GM18520 (cell line): ENCODE measurements at regions not wholly inside any gene's neighbourhood (a gene's known extent, or its start where the extent isn't known, plus 50 kb on each side); places are given as distances from the start of the nearest gene placed in this dataset.
"Not testable (repeated sequence)": the region's sequence is repeated elsewhere in the genome, so short reads cannot be mapped to it uniquely, and the experiment has no call there.

Experiments used
- ATAC-seq: cut with Tn5 transposase; IDR thresholded peaks from one replicate; pipeline ENCODE4 v1.9.1; 2021; ENCODE audit not compliant: unreplicated experiment

DNA sequence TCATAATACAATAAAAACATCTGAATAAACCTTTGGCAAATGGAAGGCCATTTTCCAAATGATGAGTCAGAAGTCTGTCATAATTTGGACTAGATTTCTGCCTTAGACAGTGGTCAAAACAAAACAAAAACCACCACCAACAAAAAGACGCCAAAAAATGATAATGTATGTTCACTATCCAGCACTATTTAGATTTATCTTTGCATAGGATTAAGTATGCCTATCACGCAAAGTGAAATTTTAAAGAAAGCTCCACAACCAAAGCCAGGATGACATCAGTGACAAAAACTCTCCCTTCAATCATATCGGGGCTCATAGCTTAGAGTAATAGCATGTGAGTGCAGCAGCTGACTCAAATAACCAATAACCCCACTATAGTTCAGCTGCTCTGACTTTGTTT, 201.9 kb downstream of the MOXD1 start:
- no peak for ATAC-seq

DNA sequence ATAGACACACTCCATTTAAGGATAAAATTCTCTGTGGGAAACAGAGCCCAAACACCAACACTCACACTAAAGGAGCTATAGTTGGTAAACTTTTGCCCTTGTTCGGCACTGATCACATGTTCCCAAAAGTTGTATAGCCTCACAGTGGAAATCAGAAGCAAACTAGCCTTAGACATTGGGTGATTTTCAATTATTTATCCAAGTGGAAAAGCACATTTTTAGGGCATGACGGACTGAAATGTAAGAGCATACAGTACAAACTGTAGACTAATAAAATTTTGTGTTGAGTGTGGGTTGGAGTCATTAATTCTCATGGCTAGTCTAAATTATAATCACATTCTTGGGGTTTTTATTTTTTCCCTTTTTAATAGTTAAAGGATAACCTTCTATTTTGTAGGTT, 202.4 kb downstream of the MOXD1 start:
- no peak for ATAC-seq

DNA sequence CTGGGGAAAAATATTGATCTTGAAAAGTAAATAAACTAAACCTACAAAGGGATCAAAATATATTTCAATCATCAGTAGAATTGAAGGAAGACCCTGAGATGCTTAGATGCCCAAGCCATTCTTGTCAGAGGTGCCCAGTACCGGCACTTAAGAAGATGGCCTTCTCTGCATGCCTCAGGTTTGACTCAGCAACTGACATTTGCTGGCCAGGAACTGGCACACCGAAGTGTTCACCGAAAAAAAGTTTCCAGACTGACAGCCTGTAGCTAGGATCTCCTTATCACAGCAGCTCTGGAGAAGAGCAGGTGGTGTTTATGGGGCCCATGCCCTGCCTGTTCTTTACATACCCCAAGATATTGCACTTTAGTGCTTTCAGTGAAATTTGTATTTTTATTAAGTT, 203.2 kb downstream of the MOXD1 start:
- no peak for ATAC-seq

DNA sequence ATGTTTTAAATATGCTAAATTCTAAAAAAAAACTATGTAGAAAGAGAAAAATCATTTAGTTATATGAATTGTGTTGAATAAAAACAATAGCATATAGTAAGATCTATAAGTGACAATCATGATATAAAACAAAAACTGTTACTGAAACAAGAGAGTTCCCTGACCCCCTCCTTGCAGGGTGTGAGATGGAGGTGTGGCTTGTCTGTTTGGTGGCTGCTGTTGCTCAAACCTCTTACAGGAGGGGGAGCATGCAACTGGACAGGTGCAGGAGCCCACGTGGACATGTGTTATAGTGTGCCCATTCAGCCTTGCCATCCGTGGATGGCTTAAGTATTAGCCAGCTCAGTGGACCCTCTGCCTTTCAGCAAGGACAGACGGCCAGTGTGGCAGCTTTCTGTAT, 206.7 kb downstream of the MOXD1 start:
- no peak for ATAC-seq

DNA sequence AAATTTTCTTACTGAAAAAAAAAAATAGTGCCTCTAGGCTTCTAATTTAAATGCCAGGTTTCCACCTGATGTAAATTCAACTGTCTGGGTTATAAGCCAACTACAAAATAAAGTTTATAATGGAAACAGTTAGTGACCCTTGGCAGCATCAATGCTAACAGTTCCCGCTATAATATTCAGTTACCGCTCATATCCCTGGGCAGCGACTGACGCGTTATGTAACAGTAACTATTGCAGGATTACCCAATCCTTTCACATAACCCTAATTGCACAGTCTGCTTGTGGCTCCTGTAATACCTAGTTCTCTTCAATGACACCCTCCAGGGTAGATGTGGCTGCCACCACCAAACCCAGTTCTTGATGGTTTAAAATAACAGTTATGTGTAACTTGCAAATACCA, 208.6 kb downstream of the MOXD1 start:
- ATAC-seq = no peak

DNA sequence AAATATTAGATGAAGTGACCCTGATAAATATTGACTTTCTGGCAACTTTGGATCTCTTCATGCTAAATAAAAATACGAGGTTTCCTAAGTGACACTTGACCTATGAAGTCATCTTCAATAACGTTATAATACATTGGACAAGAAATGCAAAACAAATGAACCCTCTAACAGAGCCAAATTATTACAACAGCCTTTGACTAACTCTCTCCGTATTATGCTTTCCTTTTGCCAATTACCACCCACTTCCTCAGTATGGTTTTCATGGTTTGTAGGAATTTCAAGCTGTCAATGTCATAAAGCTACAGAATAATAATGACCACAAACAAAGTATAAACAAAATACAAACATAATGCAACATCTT, 210.5 kb downstream of the MOXD1 start:
- ATAC-seq = no peak

DNA sequence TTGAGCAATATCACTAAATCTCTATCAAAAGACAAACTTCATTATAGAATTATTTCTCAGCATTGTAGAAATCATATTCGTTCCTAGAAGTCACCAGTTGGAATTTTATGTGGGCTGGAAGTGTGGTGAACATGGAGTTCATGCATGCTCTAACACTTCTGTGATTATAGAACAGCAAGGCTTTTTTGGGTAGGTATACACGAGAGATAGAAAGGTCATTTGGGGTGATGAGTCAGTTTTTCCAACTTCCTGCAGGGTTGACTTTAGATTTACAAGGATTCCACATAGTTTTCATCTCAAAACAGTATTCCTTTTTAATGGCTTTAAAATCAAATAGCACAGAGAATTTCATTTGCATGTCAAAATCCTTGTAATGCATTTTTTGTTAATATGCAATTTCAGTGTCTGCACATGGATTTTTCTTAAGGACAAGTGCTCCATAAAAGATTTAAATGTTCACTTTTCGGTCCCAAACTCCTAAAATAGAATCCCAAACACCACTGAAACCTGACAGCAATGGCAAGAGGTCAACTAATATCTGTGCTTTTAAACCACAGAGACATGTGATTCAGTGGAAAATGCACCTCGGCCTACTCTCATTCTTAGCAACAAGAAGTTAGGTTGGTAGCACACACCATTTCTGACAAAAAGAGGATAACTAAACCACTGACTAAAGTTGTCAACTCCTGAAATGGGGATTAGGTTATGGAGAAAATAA, 211.0 kb downstream of the MOXD1 start:
- peak; percentile 54 for ATAC-seq

DNA sequence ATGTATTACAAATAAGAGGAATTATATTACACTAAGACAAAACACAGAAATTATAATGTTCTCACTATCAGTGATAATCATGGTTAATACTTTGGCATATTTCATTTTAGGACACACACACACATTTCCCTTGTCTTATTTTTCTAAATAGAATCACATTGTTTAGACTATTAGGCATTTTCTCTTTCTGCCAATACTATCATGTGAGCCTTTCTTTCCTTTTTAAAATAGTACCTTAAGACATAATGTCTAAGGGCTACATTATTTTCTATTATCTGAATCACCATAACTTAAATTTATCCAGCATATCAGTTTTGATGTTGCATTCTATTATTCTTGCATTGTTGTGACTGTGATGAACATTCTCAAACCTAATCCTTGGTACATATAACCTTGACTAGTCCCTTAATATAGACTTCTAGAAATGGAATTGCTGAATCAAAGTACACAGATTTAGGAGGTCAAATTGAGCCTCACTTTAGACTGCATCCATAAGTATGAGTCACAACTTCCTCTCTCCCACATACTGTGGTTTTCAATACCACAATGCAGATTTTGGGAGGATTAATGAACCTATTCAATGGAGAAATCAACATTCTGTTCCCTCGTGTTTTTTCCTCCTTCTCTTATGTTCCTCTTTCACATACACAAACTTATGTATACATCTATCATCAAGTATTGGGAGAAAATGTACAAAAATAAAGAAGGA, 212.6 kb downstream of the MOXD1 start:
- ATAC-seq = no peak

DNA sequence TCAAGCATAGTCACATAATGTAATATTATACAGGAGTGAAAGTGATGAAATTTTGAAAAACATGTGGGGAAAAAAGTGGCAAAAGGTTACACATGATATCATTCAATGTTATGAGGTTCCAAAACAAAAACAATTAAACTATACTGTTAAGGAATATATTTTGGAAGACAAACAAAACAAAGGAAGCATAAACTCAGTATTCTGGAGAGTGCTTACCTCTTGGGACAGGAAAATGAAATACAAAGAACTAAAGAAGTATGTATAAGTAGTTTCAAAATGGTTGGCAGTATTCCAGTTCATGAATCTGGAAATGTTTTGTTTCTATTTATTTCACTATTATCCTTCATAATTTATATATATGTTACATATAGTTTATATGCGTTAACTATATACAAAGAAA, 213.5 kb downstream of the MOXD1 start:
- no peak for ATAC-seq

DNA sequence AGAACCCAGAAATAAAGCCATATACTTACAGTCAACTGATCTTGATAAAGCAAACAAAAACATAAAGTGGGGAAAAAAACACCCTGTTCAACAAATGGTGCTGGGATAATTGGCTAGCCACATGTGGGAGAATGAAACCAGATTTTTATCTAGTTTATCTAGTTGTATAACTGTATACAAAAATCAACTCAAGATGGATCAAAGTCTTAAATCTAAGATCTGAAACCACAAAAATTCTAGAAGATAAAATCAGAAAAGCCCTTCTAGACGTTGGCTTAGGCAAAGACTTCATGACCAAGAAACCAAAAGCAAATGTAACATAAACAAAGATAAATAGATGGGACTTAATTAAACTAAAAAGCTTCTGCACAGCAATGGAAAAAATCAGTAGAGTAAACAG, 216.3 kb downstream of the MOXD1 start:
- not testable (repeated sequence) for ATAC-seq

DNA sequence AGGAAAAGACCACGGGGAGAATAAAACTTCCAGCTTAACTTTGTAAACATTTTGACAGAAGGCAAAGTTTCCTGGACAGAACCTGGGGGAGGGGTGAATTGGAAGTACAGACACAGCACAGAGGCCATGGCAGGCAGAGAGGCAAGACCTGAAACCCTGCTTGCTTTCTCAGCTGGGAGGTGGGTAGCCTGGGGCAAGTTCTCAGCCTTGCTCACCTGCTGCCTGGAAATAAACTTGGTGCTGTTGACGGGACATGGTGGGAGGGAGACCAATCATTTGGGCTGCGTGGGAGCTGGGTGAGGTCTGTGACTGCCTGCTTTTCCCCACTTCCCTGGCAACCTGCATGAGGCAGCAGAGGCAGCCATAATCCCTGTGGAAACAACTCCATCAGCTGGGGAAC, 221.3 kb downstream of the MOXD1 start:
- ATAC-seq = no peak

DNA sequence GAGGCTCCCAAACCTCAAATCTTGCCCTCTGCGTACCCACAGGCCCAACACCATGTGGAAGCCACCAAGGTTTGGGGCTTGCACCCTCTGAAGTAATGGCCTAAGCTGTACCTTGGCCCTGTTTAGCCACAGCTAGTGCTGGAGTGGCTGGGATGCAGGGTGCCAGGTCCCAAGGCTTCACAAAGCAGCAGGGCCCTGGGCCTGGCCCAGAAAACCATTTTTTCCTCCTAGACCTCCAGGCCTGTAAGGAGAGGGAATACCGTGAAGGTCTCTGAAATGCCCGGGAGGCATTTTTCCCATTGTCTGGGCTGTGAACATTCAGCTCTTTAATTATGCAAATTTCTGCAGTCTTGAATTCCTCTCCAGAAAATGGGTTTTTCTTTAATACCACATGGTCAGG, 223.7 kb upstream of the CCN2 start:
- ATAC-seq = no peak

DNA sequence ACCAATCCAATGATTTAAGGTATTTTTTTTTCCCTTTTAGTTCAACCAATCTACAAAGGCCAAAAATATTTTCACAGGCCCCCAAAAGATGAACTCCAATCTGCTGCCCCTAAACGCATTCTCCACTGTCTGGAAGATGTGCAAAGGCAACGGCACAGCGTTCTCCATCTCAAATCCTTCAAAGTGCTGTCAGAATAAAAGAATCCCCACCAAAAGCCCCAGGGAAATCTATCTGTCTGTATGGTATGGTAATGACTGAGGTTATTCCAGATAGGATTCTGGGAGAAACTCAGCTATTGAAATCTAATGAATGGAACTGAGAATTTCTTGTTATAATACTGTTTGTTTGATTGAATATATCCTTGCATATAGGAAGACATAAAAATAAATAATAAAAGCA, 217.8 kb upstream of the CCN2 start:
- no peak for ATAC-seq

DNA sequence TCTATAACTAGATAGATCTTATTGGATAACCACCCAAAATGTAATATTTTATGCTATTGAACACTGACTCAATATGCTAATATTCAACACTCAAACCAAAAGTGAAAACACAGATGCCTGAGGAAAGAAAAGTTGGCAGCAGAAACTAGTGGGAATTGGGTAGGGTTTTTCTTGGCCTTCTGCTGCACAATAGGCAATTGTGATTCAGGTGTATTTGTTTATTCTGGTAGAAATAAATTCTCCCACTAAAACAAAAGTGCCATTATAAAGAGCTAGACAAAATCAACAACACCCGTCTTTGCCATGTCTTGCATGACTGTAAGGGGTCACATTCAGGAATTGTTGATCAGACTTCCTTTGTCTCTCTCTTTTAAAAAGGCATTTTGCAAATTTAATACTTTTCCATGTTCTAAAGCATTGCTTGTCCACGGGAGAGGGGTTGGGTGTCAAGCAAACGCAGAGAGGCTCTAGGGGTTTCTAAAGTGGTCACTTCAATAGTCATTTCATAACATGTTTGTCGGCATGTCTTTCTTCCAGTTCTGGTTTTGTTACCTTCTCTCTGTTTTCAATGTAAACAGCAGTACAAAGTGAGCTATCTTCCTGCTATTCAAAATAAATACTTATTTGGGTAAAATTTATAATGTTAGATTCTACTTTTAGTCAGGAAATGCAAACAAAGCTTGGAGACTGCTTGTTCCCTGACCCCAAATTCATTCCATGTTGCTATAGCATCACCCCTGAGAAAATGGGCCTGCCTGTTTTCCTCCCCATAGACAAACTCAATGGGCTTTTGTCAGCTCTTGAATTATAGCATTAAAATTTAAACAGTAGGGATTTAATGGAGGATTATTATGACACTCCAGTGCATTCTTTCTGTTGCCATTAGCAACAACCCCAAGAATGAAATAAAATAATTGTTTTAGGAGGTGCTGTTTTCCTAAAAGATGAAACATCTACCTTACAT, 217.0 kb upstream of the CCN2 start:
- ATAC-seq = no peak

DNA sequence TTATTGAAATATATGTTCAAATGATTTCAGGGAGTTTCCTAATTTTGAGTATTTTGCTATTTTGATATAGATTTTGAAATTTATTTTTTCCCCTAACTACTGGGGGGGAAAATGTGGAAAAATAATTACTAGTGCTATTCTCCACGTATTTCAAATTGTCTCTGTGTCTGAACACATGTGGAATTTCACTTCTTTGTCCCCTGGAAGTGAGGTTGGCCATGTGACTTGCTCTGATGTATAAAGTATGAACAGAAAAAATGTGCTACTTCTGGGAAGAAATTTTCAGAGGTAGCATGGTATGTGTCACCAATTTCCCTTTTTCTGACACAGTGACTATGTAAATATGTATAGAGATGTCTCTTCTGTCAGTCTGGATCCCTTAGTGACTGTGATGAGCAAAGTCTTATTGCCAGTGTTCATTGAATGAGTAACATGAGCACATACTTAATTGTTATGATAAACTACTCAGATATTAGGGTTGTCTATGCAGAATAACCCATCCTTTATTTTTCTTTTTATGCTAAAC, 215.4 kb upstream of the CCN2 start:
- ATAC-seq = no peak

DNA sequence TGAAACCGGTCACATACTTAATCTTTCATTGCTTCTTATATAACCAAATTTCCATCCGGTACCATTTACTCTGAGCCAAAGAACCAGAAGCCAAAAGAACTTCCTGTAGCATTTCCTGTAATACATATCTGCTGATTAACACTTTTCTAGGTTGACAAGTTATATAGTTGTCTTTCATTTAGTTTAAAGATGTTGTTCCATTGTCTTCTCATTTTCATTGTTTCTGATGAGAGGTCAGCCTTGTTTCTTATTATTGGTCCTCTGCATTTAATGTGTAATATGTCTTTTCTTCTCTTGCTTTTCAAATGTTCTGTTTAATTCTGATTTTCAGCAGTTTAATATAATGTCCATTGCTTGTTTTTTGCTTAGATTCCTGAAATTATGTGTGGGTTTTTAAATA, 214.5 kb upstream of the CCN2 start:
- no peak for ATAC-seq

DNA sequence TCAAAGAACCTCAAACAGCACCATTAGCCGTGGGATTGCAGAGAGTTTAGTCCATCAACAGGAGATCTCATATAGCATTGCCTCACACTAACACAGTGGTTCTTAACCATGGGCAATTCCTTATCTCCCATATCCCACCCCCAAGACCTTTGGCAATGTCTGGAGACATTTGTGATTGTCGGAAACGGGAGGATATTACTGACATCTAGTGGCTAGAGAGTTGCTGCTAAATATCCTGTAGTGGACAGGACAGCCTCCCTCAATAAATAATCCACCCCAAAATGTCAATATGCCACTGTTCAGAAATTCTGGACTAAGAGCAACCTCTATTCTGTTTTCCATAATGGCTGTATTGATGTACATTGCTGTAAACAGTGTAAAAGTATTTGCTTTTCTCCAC, 210.1 kb upstream of the CCN2 start:
- no peak for ATAC-seq

DNA sequence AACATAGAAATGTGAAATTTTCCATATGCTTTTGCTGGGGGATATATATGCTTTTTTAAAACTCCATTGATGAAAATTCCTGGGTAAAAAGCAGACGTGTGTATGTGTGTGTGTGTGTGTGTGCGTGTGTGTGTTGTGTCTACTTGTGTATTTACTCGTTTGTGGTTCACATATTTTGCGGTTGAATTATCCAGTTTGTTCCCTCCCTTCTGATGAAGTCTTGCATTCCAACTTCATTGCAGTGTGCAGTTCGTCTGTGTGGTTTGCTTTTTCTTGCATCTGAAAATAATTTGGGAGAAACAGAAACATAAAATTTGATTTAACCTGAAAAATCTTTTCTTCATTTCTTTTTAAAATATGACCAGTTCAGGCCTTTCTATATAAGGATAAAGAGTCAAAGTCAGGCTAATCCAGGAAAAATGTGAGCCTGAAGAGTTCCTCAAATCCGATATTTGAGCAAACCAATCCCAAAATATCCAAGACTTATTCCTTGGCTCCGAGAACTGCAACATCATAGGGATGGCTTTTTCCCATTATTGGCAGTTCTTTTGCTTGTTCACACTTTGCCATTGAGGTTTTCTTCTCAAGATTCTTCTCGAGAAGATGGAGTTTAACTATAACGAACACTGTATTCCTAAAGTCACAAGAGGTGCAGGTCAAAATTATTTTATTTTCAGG, 202.2 kb upstream of the CCN2 start:
- no peak for ATAC-seq

DNA sequence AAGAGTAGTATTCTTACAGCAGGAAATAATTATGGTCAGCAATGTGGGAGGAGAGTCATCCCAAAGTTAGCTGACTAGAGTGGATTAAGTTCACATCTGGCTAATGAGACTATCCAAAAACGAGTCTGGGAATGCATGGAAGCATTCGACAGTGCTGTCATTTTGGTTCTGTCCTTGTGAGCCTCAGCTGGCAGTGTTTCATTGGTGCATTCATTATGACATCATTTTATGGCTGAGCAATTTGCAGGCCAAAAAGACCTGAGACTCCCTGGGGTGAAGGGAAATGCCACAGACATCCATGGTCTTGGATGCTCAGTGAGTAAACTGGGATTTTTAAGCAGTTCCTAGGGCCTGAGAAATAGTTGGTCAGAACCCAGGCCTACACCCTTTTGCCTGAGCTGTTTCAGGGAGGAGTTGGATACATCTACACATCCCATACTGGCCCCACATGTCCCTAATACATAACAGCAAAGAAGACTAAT, 196.4 kb upstream of the CCN2 start:
- ATAC-seq = no peak

DNA sequence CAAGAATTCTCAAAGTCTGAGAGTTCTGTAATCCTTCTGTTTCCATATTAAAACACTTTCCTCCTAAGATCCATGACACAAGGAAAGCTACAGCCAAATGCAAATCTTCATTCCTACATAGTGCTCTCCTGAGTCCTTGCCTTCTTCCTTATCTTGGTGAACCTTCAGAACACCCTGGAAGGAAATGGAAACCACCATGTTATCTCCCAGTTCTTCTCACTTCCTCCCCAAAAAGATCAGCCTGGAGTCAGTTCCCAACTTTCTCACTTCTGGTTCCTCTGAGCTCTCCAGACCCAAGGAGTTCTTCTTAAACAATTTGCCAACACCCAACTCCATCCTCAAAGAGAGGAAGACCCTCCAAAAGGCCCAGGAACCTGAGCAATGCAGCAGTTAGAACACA, 193.3 kb upstream of the CCN2 start:
- ATAC-seq = no peak

DNA sequence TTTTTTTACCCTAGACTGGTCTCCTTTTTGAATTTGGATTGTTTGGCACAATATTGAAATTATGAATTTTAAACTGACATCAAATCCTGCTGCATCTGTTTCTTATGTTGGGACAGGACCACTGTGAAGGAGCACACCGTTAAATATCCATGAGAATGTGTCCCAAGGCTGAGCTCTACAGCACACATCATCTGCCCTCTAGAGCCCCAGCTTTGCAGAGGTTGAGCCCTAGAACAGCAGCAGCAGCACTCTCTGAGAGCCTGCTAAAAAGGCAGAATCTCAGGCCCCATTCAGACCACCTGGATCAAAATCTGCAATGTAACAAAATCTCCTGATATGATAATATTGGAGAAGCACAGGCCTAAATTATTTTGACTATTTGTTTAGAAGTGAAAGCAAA, 192.1 kb upstream of the CCN2 start:
- no peak for ATAC-seq
